ENCODE measurements at regions not wholly inside any gene's neighbourhood (a gene's known extent, or its start where the extent isn't known, plus 50 kb on each side); places are given as distances from the start of the nearest gene placed in this dataset.

GRCh38 chr17:77001487-77001886 lies 133.3 kb downstream of the MGAT5B start:
- no peak for DNase-seq (ENCODE audit: low spot score)

GRCh38 chr17:77002103-77003045 lies 134.2 kb downstream of the MGAT5B start:
- DNase-seq (ENCODE audit: low spot score): no peak

- DNase-seq (ENCODE audit: low spot score): no peak
Measured at GRCh38 chr17:77003699-77004098, 135.5 kb downstream of the MGAT5B start.

DNA sequence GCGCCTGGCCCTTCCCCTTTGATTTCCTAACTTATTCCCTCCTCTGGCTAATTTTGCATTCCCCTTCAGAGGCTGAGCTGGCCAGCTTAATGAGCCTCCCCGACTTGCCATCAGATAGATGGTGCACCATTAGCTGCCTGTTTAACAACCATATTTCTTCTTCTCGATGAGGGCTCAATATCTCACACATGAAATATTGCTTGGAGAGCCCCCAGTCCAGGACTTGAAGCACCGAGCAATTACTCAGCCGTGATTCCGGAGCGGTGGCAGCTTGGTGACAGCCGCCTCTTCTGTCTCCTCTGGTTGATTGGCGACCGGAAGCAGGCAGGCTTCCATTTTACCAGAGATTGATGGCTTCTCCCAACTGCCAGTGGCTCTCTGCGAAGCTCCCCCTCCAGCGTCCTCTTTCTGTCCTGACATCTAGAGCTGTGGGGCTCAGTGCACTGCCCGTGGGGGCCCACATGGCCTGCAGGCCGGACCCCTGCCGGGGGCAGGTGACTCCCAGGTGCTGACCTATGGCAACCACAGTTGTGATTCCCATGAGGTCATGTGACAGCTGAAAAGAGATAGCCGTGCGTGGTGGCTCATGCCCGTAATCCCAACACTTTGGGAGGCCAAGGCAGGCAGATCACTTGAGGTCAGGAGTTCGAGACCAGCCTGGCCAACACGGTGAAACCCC lies 133.7 kb upstream of the SEC14L1 start:
- no peak for DNase-seq (ENCODE audit: low spot score)

- DNase-seq (ENCODE audit: low spot score): no peak
Measured at GRCh38 chr17:77009877-77010276, 130.9 kb upstream of the SEC14L1 start.

DNA sequence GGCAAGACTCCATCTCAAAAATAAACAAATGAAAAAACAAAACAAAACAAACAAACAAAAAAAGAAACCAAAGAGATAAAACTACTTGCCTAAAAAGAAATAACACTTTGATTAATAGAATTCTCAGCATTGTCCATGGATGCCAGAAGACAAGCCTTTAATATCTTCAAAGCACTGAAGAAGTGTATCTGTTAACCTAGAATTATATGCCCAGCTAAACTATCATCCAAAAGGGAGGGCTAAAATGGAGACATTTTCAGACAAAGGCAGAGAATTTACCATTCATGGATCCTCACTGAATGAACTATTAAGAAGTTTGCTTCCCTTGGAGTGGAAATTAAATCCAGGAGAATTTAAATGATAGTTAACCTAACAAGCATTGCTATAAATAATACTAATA lies 130.1 kb upstream of the SEC14L1 start:
- no peak for DNase-seq (ENCODE audit: low spot score)

DNA sequence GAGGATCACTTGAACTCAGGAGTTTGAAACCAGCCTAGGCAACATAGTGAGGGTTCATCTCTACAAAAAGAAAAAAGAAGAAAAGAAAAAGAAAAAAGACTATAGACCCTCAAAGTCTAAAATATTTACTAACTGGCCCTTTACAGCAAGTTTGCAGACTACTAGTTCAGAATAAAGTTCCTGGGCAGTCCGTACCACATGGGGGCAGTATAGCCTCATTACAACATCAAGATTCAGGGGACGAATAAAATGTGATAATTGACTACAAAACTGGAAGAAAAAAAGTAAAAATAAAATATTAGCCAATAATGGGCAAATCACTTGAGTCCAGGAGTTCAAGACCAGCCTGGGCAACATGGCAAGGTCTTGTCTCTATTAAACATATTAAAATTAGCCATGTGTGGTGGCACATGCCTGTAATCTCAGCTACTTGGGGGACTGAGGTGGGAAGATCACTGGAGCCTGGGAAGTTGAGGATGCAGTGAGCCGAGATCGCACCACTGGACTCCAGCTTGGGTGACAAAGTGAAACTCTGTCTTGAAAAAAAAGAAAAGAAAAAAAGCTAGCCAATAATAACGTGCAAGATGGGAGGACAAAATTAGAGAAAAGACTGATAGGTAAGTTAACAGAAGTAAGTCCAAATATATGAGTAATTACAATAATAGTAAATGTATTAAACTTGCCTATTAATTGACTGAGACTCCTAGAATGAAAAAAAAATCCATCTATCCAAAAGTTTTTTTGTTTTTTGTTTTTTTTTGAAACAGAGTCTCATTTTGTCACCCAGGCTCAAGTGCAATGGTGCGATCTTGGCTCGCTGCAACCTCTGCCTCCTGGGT lies 129.4 kb upstream of the SEC14L1 start:
- no peak for DNase-seq (ENCODE audit: low spot score)

GRCh38 chr17:77018504-77018903 lies 122.3 kb upstream of the SEC14L1 start:
- DNase-seq (ENCODE audit: low spot score): no peak

GRCh38 chr17:77019893-77020379 lies 120.8 kb upstream of the SEC14L1 start:
- no peak for DNase-seq (ENCODE audit: low spot score)

- DNase-seq (ENCODE audit: low spot score): no peak
Measured at GRCh38 chr17:77020973-77021372, 119.8 kb upstream of the SEC14L1 start.

GRCh38 chr17:77022766-77023165 lies 118.0 kb upstream of the SEC14L1 start:
- DNase-seq (ENCODE audit: low spot score): no peak

DNA sequence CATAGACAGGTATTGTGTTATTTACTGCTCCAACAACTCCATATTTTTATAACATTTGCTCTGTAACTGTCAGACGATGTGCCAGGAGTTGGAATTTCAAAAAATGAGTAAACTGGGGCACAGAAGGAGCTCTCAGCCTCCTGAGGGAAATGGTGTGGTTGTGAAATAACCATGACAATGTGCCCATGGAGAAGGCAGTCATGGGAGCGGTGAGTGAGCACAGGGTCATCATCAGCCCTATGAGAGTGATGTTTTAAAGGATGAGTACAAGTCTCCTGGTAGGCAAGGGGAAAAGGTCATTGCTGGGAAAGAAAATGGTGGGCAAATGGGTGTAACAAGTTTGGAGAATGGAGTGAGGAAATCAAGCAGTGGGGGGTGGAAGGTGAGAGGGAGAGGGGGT lies 115.0 kb upstream of the SEC14L1 start:
- no peak for DNase-seq (ENCODE audit: low spot score)

DNA sequence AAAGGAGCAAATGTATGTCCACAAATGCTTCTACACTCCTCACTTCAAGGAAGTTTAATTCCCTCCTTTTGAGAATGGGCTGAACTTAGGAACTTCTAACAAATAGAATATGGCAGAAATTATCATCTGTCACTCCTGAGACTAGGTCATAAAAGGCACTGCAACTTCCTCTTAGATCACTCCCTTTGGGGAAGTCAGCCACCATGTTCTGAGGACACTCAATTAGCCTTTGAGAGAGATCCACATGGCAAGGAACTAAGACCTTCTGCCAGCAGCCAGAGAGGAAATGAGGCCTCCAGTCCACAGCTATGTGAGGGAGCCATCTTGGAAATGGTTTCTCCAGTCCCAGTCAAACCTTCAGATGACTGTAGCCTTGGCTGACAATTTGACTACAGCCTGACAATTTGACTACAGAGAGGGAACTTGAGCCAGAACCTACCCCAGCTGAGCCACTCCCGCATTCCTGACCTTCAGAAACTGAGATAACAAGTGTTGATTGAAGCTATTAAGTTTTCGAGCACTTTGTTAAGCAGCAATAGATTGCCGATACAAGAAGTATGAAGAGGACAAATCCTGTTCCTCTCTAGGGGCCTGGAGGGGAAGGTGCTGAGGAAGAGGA lies 113.4 kb upstream of the SEC14L1 start:
- DNase-seq (ENCODE audit: low spot score): no peak

DNA sequence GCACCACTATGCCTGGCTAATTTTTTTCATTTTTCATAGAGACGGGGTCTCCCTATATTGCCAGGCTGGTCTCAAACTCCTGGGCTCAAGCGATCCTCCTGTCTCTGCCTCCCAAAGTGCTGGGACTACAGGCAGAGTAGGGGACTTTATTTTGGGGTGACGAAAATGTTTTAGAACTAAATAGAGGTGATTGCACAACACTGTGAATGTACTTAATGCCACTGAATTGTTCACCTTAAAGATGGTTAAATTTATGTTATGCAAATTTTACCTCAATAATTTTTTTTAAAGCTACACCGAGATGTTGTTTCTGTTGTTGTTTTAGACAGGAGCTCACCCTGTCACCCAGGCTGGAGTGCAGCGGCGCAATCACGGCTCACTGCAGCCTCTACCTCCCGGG lies 111.9 kb upstream of the SEC14L1 start:
- DNase-seq (ENCODE audit: low spot score): no peak

GRCh38 chr17:77032929-77033328 lies 107.8 kb upstream of the SEC14L1 start:
- DNase-seq (ENCODE audit: low spot score): no peak

- no peak for DNase-seq (ENCODE audit: low spot score)
Measured at GRCh38 chr17:77033892-77034404, 106.8 kb upstream of the SEC14L1 start.

DNA sequence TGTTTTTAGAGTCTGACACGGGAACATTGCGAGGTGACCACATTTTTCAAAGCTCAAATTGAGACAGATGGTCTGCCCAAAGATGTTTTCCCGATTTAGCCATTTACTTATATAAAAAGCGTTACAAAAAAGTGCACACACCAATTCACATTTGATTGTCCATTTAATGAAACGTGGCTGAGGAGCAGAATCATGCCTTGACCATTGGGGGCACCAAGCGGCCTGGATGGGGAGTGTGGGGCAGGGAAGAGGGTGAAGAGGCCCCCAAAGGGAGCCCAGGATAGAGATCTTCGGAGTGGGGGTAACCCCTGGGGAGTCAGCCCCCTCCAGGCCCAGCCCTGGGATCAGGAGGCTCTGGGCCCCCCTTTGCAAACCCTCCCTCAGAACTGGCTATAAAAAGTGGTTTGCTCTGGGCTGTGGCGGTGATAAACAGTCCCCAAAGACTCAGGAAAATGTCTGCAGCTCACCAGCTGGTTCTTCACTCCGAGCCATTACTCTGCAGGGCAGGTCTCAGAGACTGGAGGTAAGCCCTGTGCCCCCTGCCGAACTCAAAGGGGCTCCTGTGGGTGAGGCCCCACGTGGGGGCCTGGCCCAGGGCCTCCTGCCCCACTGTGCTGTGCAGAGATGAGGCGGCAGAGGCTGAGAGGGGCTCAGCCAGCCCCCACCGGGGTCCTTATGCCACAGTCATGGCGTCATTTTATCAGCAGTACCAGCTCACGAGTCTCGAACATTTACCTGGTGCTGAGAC lies 105.9 kb upstream of the SEC14L1 start:
- no peak for DNase-seq (ENCODE audit: low spot score)

- DNase-seq (ENCODE audit: low spot score): no peak
Measured at GRCh38 chr17:77035526-77035925, 105.2 kb upstream of the SEC14L1 start.

GRCh38 chr17:77036136-77036840 lies 104.5 kb upstream of the SEC14L1 start:
- DNase-seq (ENCODE audit: low spot score): no peak

DNA sequence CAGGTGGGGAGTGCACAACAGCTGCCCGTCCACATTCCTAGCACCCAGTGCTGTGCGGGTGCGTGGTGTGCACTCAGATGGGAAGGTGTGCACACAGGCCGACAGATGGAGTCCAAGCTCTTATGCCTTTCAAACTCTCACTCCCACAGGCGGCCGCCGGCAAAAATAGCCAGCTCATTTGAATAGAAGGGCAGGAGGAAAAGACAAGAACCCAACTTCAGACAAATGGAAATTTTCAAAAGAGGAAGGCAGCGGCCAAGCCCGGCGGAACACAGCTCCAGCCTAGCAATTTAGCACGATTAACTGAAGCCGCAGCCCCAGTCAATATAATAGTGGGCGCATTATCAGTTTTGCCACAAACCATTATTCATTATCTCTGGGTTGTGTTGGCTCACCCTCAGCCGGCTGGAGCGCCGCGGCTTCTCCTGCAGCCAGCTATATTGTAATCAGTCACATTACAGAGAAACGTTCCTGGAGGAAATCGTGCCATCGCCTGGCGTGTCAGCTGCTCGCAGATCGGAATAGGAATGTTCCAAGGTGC lies 103.9 kb upstream of the SEC14L1 start:
- no peak for DNase-seq (ENCODE audit: low spot score)
